GM12875 (cell line): ENCODE measurements at regions not wholly inside any gene's neighbourhood (a gene's known extent, or its start where the extent isn't known, plus 50 kb on each side); places are given as distances from the start of the nearest gene placed in this dataset.
"Not testable (repeated sequence)": the region's sequence is repeated elsewhere in the genome, so short reads cannot be mapped to it uniquely, and the experiment has no call there.

Source experiments
- H3K4me3 ChIP-seq: one replicate; pipeline ENCODE4 v1.5.1; 2011; ENCODE audit warnings: low read depth, low read length, control low read depth
- CTCF ChIP-seq: IDR thresholded peaks from 2 replicates; pipeline ENCODE4 v1.5.1; 2011; ENCODE audit warnings: low read depth, mild to moderate bottlenecking, control low read depth, inconsistent platforms, low read length, moderate library complexity, borderline replicate concordance; ENCODE audit not compliant: insufficient read depth

- no peak overlapping the region for H3K4me3 ChIP-seq
- TF ChIP-seq CTCF: no peak
Observed at GRCh38 chr13:56134524-56134923, 1006.2 kb upstream of the PRR20A start.

- H3K4me3 ChIP-seq: no peak overlapping the region
- no peak for TF ChIP-seq CTCF
Observed at GRCh38 chr13:56166864-56167263, 973.9 kb upstream of the PRR20A start.

GRCh38 chr13:56168581-56168980, 972.1 kb upstream of the PRR20A start:
- TF ChIP-seq CTCF: no peak

DNA sequence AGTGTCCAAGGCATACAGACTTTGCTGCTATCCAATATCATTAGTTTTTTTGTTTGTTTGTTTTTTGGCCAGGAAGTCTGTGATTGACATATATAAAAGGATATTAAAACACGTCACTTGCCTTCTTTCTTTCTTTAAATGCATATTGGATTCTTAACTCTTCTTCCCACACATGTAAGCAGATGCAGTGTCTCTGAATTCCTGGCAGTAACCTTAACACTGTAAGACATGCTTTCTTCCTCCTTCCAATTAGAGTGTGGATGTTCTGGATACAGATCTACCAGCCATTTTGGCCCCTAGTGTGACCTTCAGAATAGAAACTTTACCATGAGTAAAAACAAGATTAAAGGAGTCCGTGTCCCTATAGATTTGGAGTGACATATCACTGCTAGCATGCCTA, 967.4 kb upstream of the PRR20A start:
- no peak overlapping the region for H3K4me3 ChIP-seq
- no peak for TF ChIP-seq CTCF

More at GRCh38 chr13:56168581-56168980, 972.1 kb upstream of the PRR20A start:
- H3K4me3 ChIP-seq: no peak overlapping the region

- no peak for TF ChIP-seq CTCF
- H3K4me3 ChIP-seq: no peak overlapping the region
Observed at GRCh38 chr13:56182598-56182997, 958.1 kb upstream of the PRR20A start.

GRCh38 chr13:56187331-56187730, 953.4 kb upstream of the PRR20A start:
- no peak overlapping the region for H3K4me3 ChIP-seq
- TF ChIP-seq CTCF: no peak

GRCh38 chr13:56188582-56188981, 952.1 kb upstream of the PRR20A start:
- not testable (repeated sequence) for H3K4me3 ChIP-seq

DNA sequence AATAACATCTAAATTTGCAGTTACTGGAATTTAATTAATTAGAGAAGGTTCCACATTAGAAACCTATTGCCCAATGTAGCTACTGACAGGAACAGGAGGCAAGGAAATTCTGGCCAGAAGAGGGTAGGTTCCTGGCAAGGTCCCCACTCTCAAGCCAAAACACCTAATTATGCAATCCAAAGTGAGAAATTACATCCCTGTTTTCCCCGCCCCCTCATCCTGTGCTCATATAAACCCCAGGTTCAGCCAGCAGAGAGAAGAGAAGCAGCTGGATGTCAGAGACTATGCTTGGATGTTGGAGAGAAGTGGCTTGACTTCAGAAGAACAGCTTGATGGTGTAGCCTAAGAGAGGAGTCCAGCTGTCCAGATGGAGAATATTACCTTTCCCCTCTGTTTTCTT, 951.3 kb upstream of the PRR20A start:
- TF ChIP-seq CTCF: no peak
- no peak overlapping the region for H3K4me3 ChIP-seq
